HepG2 (cell line): ENCODE measurements at regions not wholly inside any gene's neighbourhood (a gene's known extent, or its start where the extent isn't known, plus 50 kb on each side); places are given as distances from the start of the nearest gene placed in this dataset.

Experiments
- ATAC-seq: fragments of 200-7000 bp; cut with Tn5 transposase; 3 replicates; pipeline ENCODE4 v1.9.1; 2020; ENCODE audit warnings: mild to moderate bottlenecking, moderate library complexity
- BruUV-seq: library from RNA; stranded (reverse); fragments of 400-500 nt; replicated peaks from 2 replicates; lab custom pipeline; 2021; lab: Mats Ljungman, UMichigan
- CTCF ChIA-PET: fragments of 300-600 bp; formaldehyde crosslinking; extraction: SDS; loops from one replicate; lab custom pipeline; 2021; ENCODE audit warnings: low total read pairs, inconsistent platforms, low intra/inter-chr PET ratio; lab: Yijun Ruan, JAX
- POLR2A ChIA-PET: fragments of 350-600 bp; sonication (Branson Sonifier 250); formaldehyde crosslinking; loops from one replicate; lab custom pipeline; 2020; ENCODE audit warnings: antibody characterized with exemption, inconsistent platforms; lab: Yijun Ruan, JAX
- DNase-seq: peaks from one replicate; pipeline ENCODE4 v3.0.0-alpha.2; 2015; ENCODE audit warnings: low spot score
- FAIRE-seq: peaks from 3 replicates; lab custom pipeline; 2011; peaks lifted over from hg19 to GRCh38; lab: Jason Lieb, UNC
- H2AFZ ChIP-seq: one replicate; pipeline ENCODE4 v1.6.1; 2011; ENCODE audit warnings: low read length, inconsistent platforms
- H3K27ac ChIP-seq: fragments of 300-600 bp; 3 replicates; pipeline ENCODE4 v1.8.0; 2011; ENCODE audit warnings: mixed run types, mild to moderate bottlenecking, mixed read lengths, low read length, inconsistent platforms; ENCODE audit not compliant: insufficient read depth; ENCODE audit errors: extremely low read length
- H3K27me3 ChIP-seq, 2 experiments: fragments of 200-600 bp in 1 of 2; 2 replicates in 1 of 2; 3 replicates in 1 of 2; pipeline versions ENCODE4 v1.6.0 to v1.8.0; 2011; ENCODE audit warnings: low read length in 2 of 2, mild to moderate bottlenecking in 2 of 2, moderate library complexity in 2 of 2, inconsistent platforms in 1 of 2; ENCODE audit not compliant: insufficient read depth in 2 of 2, control insufficient read depth in 1 of 2
- H3K36me3 ChIP-seq, 2 experiments: fragments of 200-600 bp in 1 of 2; replicated peaks in 1 of 2; 2 replicates in 1 of 2; 3 replicates in 1 of 2; pipeline versions ENCODE4 v1.5.1 to v1.8.0; 2011; ENCODE audit warnings: low read length in 2 of 2, inconsistent platforms in 1 of 2; ENCODE audit not compliant: insufficient read depth in 2 of 2, control insufficient read depth in 1 of 2
- H3K4me1 ChIP-seq: 2 replicates; pipeline ENCODE4 v1.5.1; 2012; ENCODE audit warnings: low read length, inconsistent platforms; ENCODE audit not compliant: insufficient read depth
- H3K4me2 ChIP-seq: 2 replicates; pipeline ENCODE4 v1.6.0; 2011; ENCODE audit warnings: low read depth, low read length, inconsistent platforms
- H3K4me3 ChIP-seq, 3 experiments: fragments of 200-600 bp in 1 of 3; sonication (generic), shearing (Covaris generic) in 1 of 3; replicated peaks in 1 of 3; 2 replicates each; pipeline ENCODE4 v1.5.1; 2011 to 2016; ENCODE audit warnings: low read length in 3 of 3, inconsistent platforms in 2 of 3, low read depth in 2 of 3, mild to moderate bottlenecking in 2 of 3, control low read depth in 1 of 3, mixed read lengths in 1 of 3; ENCODE audit not compliant: insufficient read depth in 1 of 3
- H3K79me2 ChIP-seq: one replicate; pipeline ENCODE4 v1.6.1; 2011; ENCODE audit warnings: low read length, inconsistent platforms; ENCODE audit not compliant: insufficient read depth
- H3K9ac ChIP-seq: 2 replicates; pipeline ENCODE4 v1.6.0; 2011; ENCODE audit warnings: mild to moderate bottlenecking, low read depth, low read length, inconsistent platforms; ENCODE audit not compliant: insufficient read depth
- H3K9me3 ChIP-seq: 2 replicates; pipeline ENCODE4 v1.5.1; 2012; ENCODE audit warnings: mild to moderate bottlenecking, low read length
- H4K20me1 ChIP-seq: 2 replicates; pipeline ENCODE4 v1.6.0; 2011; ENCODE audit warnings: inconsistent platforms, mild to moderate bottlenecking, low read length, moderate library complexity; ENCODE audit not compliant: insufficient read depth
- CAMTA2 ChIP-seq: sonication (generic); formaldehyde crosslinking; IDR thresholded peaks from 2 replicates; pipeline ENCODE4 v1.4.0; 2020; ENCODE audit warnings: mild to moderate bottlenecking, missing genetic modification reagents, borderline replicate concordance
- CHCHD3 ChIP-seq: sonication (generic); formaldehyde crosslinking; IDR thresholded peaks from 2 replicates; pipeline ENCODE4 v1.8.0; 2022; ENCODE audit warnings: mild to moderate bottlenecking, missing genetic modification reagents, moderate library complexity
- FOXK1 ChIP-seq: sonication (generic); formaldehyde crosslinking; IDR thresholded peaks from 2 replicates; pipeline ENCODE4 v1.4.0; 2020; ENCODE audit warnings: low read depth, missing genetic modification reagents, borderline replicate concordance
- HDAC1 ChIP-seq: sonication (generic); formaldehyde crosslinking; IDR thresholded peaks from 2 replicates; pipeline ENCODE4 v1.5.1; 2020; ENCODE audit warnings: mild to moderate bottlenecking, missing genetic modification reagents
- HIVEP1 ChIP-seq: sonication (generic); formaldehyde crosslinking; IDR thresholded peaks from 2 replicates; pipeline ENCODE4 v1.4.0; 2020; ENCODE audit warnings: mild to moderate bottlenecking, missing genetic modification reagents
- MXI1 ChIP-seq: IDR thresholded peaks from 3 replicates; pipeline ENCODE4 v1.6.1; 2012; ENCODE audit warnings: low read depth, low read length, inconsistent platforms, borderline replicate concordance
- NFE2L1 ChIP-seq: sonication (generic); formaldehyde crosslinking; IDR thresholded peaks from 2 replicates; pipeline ENCODE4 v1.4.0; 2020; ENCODE audit warnings: missing genetic modification reagents, mild to moderate bottlenecking, borderline replicate concordance
- NR1H2 ChIP-seq: sonication (generic); formaldehyde crosslinking; IDR thresholded peaks from 2 replicates; pipeline ENCODE4 v1.8.1; 2022; ENCODE audit warnings: low read depth, missing genetic modification reagents, borderline replicate concordance
- ONECUT2 ChIP-seq: sonication (generic); formaldehyde crosslinking; IDR thresholded peaks from 2 replicates; pipeline ENCODE4 v1.4.0; 2020; ENCODE audit warnings: missing genetic modification reagents
- PAX8 ChIP-seq: sonication (generic); formaldehyde crosslinking; IDR thresholded peaks from 2 replicates; pipeline ENCODE4 v1.8.0; 2022; ENCODE audit warnings: mild to moderate bottlenecking, missing genetic modification reagents, borderline replicate concordance
- PITX1 ChIP-seq: sonication (generic); formaldehyde crosslinking; IDR thresholded peaks from 2 replicates; pipeline ENCODE4 v1.5.1; 2020; ENCODE audit warnings: mild to moderate bottlenecking, missing genetic modification reagents
- RBAK ChIP-seq: sonication (generic); formaldehyde crosslinking; IDR thresholded peaks from 2 replicates; pipeline ENCODE4 v1.5.1; 2020; ENCODE audit warnings: mild to moderate bottlenecking, missing genetic modification reagents
- SMARCE1 ChIP-seq: fragments of 450-650 bp; IDR thresholded peaks from 2 replicates; pipeline ENCODE4 v1.6.1; 2017; ENCODE audit warnings: borderline replicate concordance
- ZIK1 ChIP-seq: sonication (generic); formaldehyde crosslinking; IDR thresholded peaks from 2 replicates; pipeline ENCODE4 v1.5.0; 2020; ENCODE audit warnings: mild to moderate bottlenecking, low read depth, missing genetic modification reagents, borderline replicate concordance
- ZNF432 ChIP-seq: sonication (generic); formaldehyde crosslinking; IDR thresholded peaks from 2 replicates; pipeline ENCODE4 v1.5.0; 2020; ENCODE audit warnings: missing genetic modification reagents, mild to moderate bottlenecking, borderline replicate concordance
- ZNF614 ChIP-seq: IDR thresholded peaks from 2 replicates; pipeline ENCODE4 v1.6.1; 2018; ENCODE audit warnings: missing biosample characterization, missing genetic modification reagents, inconsistent platforms, borderline replicate concordance
- WGBS: methylation state at CpG from one replicate; pipeline ENCODE4 v1.1.6; 2017; ENCODE audit warnings: low lambda C conversion rate; 5-methylcytosine and 5-hydroxymethylcytosine counted together
- in situ Hi-C: cut with HindIII; loops from 2 replicates; pipeline ENCODE4 v1.10.0; 2017; ENCODE audit warnings: low pct_unique_long_range_greater_than_20kb; ENCODE audit not compliant: extremely low pct_ligation_motif_present
- intact Hi-C: fragments of 100-400 bp; cut with micrococcal nuclease; formaldehyde crosslinking; loops from one replicate; pipeline ENCODE4 v1.10.0; 2022; ENCODE audit not compliant: unreplicated experiment
- TF ChIP-seq, protein P1 (sequence below): sonication (generic); formaldehyde crosslinking; IDR thresholded peaks from 2 replicates; pipeline ENCODE4 v1.5.0; 2020; ENCODE audit warnings: missing genetic modification reagents, mild to moderate bottlenecking, borderline replicate concordance
- TF ChIP-seq, protein P2 (sequence below): sonication (generic); formaldehyde crosslinking; IDR thresholded peaks from 2 replicates; pipeline ENCODE4 v1.9.0; 2021; ENCODE audit warnings: missing genetic modification reagents, mild to moderate bottlenecking, borderline replicate concordance
- TF ChIP-seq, protein P3 (sequence below): sonication (generic); formaldehyde crosslinking; IDR thresholded peaks from 2 replicates; pipeline ENCODE4 v1.8.0; 2022; ENCODE audit warnings: mild to moderate bottlenecking, missing genetic modification reagents, moderate library complexity
- TF ChIP-seq, protein P4 (sequence below): IDR thresholded peaks from 2 replicates; pipeline ENCODE4 v1.6.1; 2016; ENCODE audit warnings: missing compliant biosample characterization, missing genetic modification reagents, borderline replicate concordance

DNA sequence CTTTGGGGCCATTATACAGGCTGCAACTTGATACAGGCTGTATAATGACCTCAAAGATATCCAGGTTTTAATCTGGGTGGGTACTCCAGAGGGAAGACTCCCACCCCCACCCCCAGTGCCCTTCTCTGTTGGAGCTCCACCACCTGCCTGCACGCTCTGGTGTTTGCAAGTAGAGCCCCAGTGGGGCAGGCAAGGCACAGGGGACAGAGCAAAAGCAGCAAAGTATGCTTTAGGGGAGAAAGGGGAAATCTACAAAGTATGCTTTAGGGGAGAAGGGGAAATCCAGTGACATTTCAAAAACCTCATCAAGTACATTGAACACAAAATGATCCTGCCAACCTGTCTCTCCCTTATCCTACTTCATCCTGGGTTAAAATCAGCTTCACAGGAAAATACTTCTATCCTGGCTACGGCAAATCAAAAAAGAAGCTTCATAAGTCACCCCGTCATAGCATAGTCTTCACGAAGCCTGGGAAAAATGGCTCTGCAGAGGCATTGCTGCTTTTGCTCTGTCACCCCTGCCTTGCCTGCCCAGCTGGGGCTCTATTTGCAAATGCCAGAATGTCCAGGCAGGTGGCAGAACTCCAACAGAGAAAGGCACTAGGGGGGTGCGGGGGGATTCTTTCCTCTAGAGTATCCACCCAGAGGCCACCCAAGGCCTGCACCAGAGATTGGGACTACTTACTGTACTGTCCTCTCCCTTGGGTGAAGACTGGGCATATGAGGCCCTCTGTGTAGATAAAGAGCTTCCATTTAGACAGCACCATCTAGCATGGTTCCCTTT is 60.9 kb upstream of the ATP11B start (continued):
- no peak for TF ChIP-seq NR1H2 (CRISPR knock-in tag)

DNA sequence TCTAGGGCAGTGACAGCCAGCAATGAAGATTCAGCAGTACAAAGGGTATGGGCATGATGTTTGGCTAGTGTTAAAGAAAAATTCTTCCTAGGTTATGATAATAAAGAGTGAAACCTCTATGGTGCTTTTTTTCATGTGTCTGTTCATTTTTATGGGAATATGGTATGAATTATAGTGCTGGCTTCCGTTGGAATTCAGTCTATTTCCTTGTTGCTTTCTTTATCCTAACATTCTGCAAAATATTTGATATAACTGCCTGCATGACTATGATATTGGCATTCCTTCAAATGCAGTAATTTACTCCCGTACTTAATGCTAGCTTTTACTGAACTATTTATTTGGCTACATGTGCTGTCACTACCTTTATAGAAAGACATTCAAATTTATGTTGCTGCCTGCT is 57.6 kb upstream of the ATP11B start:
- FAIRE-seq: no peak
- ATAC-seq: no peak
- Histone ChIP-seq H3K9me3 (no peaks in the 10 kb centered on the region), H3K4me2 (no peak overlapping the region), H2AFZ (no peak overlapping the region), H3K79me2 (no peaks in the 10 kb centered on the region), H3K4me1 (peaks cover 2% of the 10 kb centered on the region; the same call in 1 of the 2 replicates), H3K9ac (no peak overlapping the region), H3K36me3 (no peaks in the 10 kb centered on the region), H3K27me3 (peaks cover 0 to 8% of the 10 kb centered on the region in 2 experiments; a peak in 3 of 5 replicates), H3K27ac (no peak overlapping the region), H3K4me3 (no peak overlapping the region), H4K20me1 (no peaks in the 10 kb centered on the region)
- CTCF ChIA-PET: no interaction called here
- in situ Hi-C loops (no loop called here), intact Hi-C loops (no loop called here)
- no TSS peak for BruUV-seq
- DNase-seq: no peak
- TF ChIP-seq, protein P1, sequence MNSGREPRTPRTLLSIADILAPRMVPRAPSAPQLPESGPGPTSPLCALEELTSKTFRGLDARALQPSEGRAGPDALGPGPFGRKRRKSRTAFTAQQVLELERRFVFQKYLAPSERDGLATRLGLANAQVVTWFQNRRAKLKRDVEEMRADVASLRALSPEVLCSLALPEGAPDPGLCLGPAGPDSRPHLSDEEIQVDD: no peak
- TF ChIP-seq CHCHD3 (no peak), ZNF432 (CRISPR knock-in tag) (no peak), PITX1 (CRISPR knock-in tag) (no peak), ZNF614 (CRISPR knock-in tag) (no peak), SMARCE1 (no peak), ZIK1 (CRISPR knock-in tag) (no peak), HIVEP1 (no peak), HDAC1 (CRISPR knock-in tag) (no peak), NFE2L1 (CRISPR knock-in tag) (no peak), PAX8 (no peak), ONECUT2 (CRISPR knock-in tag) (no peak), CAMTA2 (CRISPR knock-in tag) (no peak), FOXK1 (CRISPR knock-in tag) (no peak), RBAK (CRISPR knock-in tag) (no peak), MXI1 (no peak)
- TF ChIP-seq, protein P2, sequence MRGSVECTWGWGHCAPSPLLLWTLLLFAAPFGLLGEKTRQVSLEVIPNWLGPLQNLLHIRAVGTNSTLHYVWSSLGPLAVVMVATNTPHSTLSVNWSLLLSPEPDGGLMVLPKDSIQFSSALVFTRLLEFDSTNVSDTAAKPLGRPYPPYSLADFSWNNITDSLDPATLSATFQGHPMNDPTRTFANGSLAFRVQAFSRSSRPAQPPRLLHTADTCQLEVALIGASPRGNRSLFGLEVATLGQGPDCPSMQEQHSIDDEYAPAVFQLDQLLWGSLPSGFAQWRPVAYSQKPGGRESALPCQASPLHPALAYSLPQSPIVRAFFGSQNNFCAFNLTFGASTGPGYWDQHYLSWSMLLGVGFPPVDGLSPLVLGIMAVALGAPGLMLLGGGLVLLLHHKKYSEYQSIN: no peak
- TF ChIP-seq, protein P3, sequence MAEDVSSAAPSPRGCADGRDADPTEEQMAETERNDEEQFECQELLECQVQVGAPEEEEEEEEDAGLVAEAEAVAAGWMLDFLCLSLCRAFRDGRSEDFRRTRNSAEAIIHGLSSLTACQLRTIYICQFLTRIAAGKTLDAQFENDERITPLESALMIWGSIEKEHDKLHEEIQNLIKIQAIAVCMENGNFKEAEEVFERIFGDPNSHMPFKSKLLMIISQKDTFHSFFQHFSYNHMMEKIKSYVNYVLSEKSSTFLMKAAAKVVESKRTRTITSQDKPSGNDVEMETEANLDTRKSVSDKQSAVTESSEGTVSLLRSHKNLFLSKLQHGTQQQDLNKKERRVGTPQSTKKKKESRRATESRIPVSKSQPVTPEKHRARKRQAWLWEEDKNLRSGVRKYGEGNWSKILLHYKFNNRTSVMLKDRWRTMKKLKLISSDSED (CRISPR knock-in tag): no peak
- TF ChIP-seq, protein P4, sequence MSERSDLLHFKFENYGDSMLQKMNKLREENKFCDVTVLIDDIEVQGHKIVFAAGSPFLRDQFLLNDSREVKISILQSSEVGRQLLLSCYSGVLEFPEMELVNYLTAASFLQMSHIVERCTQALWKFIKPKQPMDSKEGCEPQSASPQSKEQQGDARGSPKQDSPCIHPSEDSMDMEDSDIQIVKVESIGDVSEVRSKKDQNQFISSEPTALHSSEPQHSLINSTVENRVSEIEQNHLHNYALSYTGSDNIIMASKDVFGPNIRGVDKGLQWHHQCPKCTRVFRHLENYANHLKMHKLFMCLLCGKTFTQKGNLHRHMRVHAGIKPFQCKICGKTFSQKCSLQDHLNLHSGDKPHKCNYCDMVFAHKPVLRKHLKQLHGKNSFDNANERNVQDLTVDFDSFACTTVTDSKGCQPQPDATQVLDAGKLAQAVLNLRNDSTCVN (CRISPR knock-in tag): no peak
- WGBS: 38% methylated on average over 2 of the region's 2 CpGs
- POLR2A ChIA-PET: no interaction called here
